Breast epithelium (tissue), 4 donors: ENCODE measurements at regions not wholly inside any gene's neighbourhood (a gene's known extent, or its start where the extent isn't known, plus 50 kb on each side); places are given as distances from the start of the nearest gene placed in this dataset.

ENCODE experiments used
- DNase-seq, 2 donors: peaks; one replicate each; pipeline ENCODE4 v3.0.0-alpha.2; 2019; ENCODE audit warnings: low spot score in 2 of 2
- H3K27ac ChIP-seq, 2 donors: fragments of 200-600 bp; sonication (generic) in 1 of 2; one replicate each; pipeline ENCODE4 v1.5.1; 2016 to 2019; ENCODE audit warnings: mild to moderate bottlenecking in 1 of 2
- H3K27me3 ChIP-seq, 2 donors: fragments of 200-600 bp; sonication (generic) in 1 of 2; one replicate each; pipeline versions ENCODE4 v1.5.1 to v1.6.0; 2017 to 2019; ENCODE audit warnings: control low read depth in 1 of 2, mild to moderate bottlenecking in 1 of 2
- H3K36me3 ChIP-seq: fragments of 200-600 bp; one replicate; pipeline ENCODE4 v1.5.1; 2019
- H3K4me1 ChIP-seq, 2 donors: fragments of 200-600 bp; sonication (generic); one replicate each; pipeline ENCODE4 v1.5.1; 2016 to 2019; ENCODE audit warnings: control low read depth in 1 of 2
- H3K4me3 ChIP-seq, 3 donors: fragments of 200-600 bp; sonication (generic); 1 replicate in 2 of 3; 2 replicates in 1 of 3; pipeline ENCODE4 v1.5.1; 2016 to 2019; ENCODE audit warnings: mild to moderate bottlenecking in 3 of 3, moderate library complexity in 2 of 3
- H3K9me3 ChIP-seq, 2 donors: fragments of 200-600 bp; sonication (generic) in 1 of 2; one replicate each; pipeline ENCODE4 v1.5.1; 2016 to 2019; ENCODE audit warnings: control low read depth in 1 of 2
- CTCF ChIP-seq, 3 donors: fragments of 450-650 bp; IDR thresholded peaks; one replicate each; pipeline ENCODE4 v1.5.1; 2016 to 2017; ENCODE audit warnings: antibody characterized with exemption in 3 of 3, mild to moderate bottlenecking in 3 of 3, moderate library complexity in 3 of 3
- POLR2A ChIP-seq: fragments of 450-650 bp; IDR thresholded peaks from one replicate; pipeline ENCODE4 v1.6.1; 2016; ENCODE audit warnings: antibody characterized with exemption, mild to moderate bottlenecking, moderate library complexity
- POLR2AphosphoS5 ChIP-seq, 3 donors: sonication (generic); formaldehyde crosslinking; IDR thresholded peaks; one replicate each; pipeline ENCODE4 v1.6.1; 2017; ENCODE audit warnings: antibody characterized with exemption in 3 of 3
- intact Hi-C: fragments of 100-400 bp; cut with DNase I; formaldehyde crosslinking; loops from one replicate; pipeline ENCODE4 v1.15.1; 2023; ENCODE audit warnings: low total_unique reads

DNA sequence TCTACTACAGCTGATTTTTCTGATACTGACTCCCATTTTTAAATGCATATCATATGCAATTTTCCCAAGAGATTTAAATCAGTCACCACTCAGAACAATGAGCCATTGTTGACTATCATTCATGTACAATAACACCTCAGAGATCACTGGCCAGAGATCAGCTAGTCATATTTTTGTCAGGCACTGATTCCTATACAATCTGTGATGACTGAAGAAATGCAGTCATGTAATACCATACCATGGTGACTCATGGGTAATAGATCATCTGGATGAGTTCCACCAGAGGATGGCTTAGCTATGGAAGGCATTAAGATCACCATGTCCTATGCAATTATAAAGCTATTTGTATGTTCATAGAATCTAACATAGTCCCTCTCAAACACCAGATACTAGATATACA lies 285.7 kb upstream of the DCC start:
- TF ChIP-seq CTCF (IDR thresholded peaks at IDR 0.05) (no peak), POLR2A (no peak), POLR2AphosphoS5 (IDR thresholded peaks at IDR 0.05) (no peak)
- Histone ChIP-seq H3K27me3 (no peaks in the 10 kb centered on the region), H3K4me3 (no peak overlapping the region), H3K27ac (no peak overlapping the region), H3K9me3 (no peaks in the 10 kb centered on the region), H3K36me3 (no peaks in the 10 kb centered on the region), H3K4me1 (no peaks in the 10 kb centered on the region)
- DNase-seq = no peak
- intact Hi-C loops = no loop called here

DNA sequence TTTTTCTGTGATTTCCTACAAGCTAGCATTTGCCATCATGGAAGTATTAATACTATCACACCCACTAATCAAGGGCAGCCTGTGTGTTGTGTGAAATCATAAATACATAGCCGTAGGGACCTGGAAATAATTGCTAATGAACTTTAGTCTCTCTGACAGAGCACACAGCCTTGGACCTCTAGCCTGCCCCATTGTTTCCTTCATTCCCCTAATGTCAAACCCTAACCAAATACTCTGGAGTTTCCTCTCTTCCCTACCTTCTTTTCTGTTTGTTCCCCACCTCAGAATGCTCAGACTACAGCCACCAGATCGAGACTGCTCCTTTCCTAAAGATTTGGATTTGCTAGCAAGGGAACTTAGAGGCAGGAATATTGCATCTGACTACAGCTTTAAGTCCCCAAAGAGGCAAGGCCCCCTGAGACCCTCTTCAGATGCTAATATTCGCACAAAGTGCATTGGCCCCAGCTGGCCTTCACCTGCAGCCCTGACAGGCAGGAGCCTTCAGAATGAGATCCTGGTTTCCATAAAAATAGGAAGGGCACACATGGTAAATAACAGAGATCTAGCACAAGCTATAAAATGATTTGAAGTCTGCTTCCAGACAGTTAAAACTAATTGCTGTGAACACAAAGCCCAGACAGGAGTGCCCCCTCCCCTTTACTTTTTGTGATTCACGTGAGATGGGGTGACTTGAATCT lies 279.2 kb upstream of the DCC start:
- DNase-seq = no peak
- Histone ChIP-seq H3K27ac (no peak overlapping the region), H3K27me3 (no peaks in the 10 kb centered on the region), H3K4me3 (no peak overlapping the region), H3K4me1 (no peaks in the 10 kb centered on the region), H3K36me3 (no peaks in the 10 kb centered on the region), H3K9me3 (no peaks in the 10 kb centered on the region)
- no peak for TF ChIP-seq CTCF (IDR thresholded peaks at IDR 0.05)
- no peak for TF ChIP-seq POLR2AphosphoS5 (IDR thresholded peaks at IDR 0.05)
- TF ChIP-seq POLR2A = no peak
- intact Hi-C loops = no loop called here

DNA sequence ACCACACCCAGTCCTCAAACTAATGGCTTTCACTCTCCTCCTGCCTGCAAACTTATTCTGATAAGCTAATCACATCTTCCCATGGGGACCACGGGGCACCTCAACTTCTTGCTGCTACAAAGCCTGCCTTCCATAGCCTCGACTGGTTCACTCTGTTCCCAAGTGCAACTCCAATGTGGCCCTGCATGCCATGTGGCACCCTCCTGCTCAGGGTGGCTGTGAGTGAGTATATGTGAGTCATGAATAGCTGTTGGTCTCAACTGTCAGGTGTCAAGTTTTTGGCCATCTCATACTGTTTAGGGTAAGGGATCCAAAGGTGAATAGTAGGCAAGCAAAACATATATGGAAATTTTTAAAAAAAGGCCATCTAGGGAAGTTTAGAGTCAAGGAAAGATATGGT lies 276.1 kb upstream of the DCC start:
- Histone ChIP-seq H3K9me3 (peaks cover 0 to 12% of the 10 kb centered on the region in 2 donors), H3K4me3 (no peak overlapping the region), H3K27me3 (no peaks in the 10 kb centered on the region), H3K36me3 (no peaks in the 10 kb centered on the region), H3K4me1 (no peaks in the 10 kb centered on the region), H3K27ac (no peak overlapping the region)
- TF ChIP-seq POLR2AphosphoS5 (IDR thresholded peaks at IDR 0.05) (no peak), CTCF (IDR thresholded peaks at IDR 0.05) (no peak), POLR2A (no peak)
- intact Hi-C loops = no loop called here
- no peak for DNase-seq

DNA sequence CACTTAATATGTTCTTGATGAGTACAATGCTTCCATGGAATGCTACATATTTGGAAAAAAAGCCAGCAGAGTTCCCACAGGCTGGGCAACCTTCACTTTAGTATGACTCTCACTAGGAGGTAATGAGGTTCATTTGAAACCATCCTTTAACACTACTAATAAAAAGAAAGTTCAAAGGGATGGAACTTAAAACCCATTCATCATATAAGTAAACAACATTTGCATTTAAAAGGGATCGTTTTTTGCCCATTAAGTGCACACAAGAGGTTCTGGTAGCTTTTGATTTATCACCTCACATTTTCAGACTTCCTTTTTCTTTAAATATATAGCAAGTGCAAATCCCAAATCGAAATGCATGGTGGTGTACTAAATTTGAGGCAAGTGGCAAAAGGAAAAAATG lies 270.8 kb upstream of the DCC start:
- no peaks in the 10 kb centered on the region for H3K36me3 ChIP-seq
- peaks cover 0 to 12% of the 10 kb centered on the region in 2 donors for H3K9me3 ChIP-seq
- no peak for TF ChIP-seq POLR2AphosphoS5 (IDR thresholded peaks at IDR 0.05)
- no peak for TF ChIP-seq CTCF (IDR thresholded peaks at IDR 0.05)
- TF ChIP-seq POLR2A = no peak
- no peaks in the 10 kb centered on the region for H3K4me1 ChIP-seq
- intact Hi-C loops = no loop called here
- H3K27ac ChIP-seq = no peak overlapping the region
- H3K27me3 ChIP-seq = no peaks in the 10 kb centered on the region
- H3K4me3 ChIP-seq = no peak overlapping the region
- DNase-seq = no peak

GRCh38 chr18:52070291-52070756 lies 269.7 kb upstream of the DCC start:
- no peak for DNase-seq
- Histone ChIP-seq H3K36me3 (no peaks in the 10 kb centered on the region), H3K4me3 (no peak overlapping the region), H3K27me3 (no peaks in the 10 kb centered on the region), H3K9me3 (peaks cover 0 to 12% of the 10 kb centered on the region in 2 donors), H3K27ac (no peak overlapping the region), H3K4me1 (no peaks in the 10 kb centered on the region)
- no peak for TF ChIP-seq CTCF (IDR thresholded peaks at IDR 0.05)
- TF ChIP-seq POLR2A = no peak
- no peak for TF ChIP-seq POLR2AphosphoS5 (IDR thresholded peaks at IDR 0.05)
- intact Hi-C loops = no loop called here
